Glomerular endothelial cell (primary cell): ENCODE measurements at regions not wholly inside any gene's neighbourhood (a gene's known extent, or its start where the extent isn't known, plus 50 kb on each side); places are given as distances from the start of the nearest gene placed in this dataset.

Experiments
- DNase-seq: peaks from one replicate; pipeline ENCODE4 v3.0.0-alpha.2; 2011; ENCODE audit warnings: low read depth, low spot score; ENCODE audit errors: extremely low read depth

DNA sequence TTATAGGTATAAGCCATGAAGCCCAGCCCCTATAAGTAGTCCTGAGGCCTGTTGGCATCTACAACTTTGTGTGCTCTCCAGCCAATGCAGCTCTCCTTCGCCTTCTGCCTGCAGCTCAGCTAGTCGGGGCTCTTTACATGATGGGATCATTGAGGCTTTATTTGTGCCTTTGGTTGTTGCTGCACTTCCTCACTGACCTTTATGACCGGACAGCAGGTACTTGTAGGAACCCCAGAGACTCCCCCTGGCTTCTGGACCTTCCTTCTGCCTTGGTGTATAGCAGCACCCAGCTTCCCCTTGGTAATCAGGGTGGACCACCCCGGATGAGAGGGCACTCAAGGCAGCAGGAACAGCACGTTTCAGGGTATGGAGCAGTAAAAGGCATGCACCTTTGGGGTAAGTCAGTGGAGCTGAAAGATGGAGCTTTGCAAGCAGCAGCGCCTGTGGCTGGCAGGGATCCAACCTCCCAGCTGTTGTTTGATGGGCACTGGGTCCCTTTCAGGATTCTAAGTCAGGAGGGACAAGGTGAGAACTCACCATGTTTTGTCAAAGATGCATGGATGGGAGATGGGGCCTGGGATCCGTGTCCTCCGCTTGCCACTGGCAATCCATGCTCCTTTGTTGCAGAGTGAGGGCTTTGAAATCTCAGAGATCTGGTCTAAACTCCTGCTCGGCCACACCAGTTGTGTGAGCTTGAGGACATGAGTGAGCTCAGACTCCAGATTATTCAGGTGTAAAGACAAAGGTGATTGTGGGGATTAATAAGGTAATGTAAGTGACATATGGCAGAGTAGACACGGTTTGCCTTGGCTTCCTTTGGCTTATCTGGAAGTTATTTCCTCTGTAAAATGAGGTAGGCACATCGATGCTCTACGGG is 65.1 kb upstream of the KLF13 start:
- no peak for DNase-seq

DNA sequence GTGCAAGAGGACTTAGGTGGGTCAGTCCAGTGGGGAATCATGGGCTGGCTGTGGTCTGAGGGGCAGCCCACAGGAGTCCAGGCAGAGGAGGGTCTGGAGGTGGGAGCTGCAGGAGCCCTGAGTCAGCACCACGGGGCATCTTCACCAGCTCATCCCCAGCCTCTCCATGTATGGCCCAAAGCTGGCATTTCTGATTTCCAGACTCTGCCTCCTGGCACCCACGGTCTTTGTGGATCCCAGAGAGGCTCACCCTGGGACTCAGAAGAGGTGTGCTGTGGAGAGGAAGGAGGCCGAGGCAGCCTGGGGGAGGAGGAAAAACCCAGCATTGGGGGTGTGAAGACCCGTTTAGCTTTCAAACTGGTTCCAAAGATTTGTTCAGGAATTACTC is 64.5 kb upstream of the KLF13 start:
- DNase-seq, result no peak

DNA sequence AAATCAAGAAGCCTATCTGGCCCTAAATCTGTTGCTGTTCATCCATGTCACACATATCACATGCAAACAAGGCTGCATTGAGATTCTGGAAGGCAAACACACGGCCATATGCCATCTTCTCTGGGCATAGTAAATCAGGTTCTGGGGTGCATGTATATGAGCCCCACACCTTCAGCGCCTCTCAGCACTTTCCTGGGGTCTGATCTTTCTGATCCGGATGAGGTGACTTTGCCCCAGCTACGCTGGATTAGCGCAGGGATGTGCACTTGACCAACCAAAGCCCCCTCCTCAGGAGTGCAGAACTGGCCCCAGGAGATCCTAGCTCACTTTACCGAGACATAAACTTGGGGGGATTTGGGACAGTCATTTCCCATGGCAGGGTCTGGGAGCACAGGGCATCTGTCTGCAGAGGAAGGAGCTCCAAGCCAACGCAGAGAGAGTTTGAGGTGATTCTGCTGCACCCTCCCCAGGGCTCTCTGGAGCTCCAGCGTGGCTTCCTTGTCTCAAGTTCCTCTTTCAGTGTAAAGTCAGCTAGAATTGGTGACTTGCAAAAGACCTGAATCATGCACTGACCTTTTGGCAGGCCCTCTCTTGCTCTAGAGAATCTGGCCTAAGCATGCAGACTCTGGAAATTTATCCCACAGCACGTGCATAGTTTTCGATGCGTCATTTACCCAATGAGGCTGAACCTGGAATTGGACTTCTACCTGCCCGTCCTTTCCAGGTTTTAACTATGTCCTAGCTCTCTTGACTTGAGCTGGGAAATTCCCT is 63.5 kb upstream of the KLF13 start:
- DNase-seq, result no peak

DNA sequence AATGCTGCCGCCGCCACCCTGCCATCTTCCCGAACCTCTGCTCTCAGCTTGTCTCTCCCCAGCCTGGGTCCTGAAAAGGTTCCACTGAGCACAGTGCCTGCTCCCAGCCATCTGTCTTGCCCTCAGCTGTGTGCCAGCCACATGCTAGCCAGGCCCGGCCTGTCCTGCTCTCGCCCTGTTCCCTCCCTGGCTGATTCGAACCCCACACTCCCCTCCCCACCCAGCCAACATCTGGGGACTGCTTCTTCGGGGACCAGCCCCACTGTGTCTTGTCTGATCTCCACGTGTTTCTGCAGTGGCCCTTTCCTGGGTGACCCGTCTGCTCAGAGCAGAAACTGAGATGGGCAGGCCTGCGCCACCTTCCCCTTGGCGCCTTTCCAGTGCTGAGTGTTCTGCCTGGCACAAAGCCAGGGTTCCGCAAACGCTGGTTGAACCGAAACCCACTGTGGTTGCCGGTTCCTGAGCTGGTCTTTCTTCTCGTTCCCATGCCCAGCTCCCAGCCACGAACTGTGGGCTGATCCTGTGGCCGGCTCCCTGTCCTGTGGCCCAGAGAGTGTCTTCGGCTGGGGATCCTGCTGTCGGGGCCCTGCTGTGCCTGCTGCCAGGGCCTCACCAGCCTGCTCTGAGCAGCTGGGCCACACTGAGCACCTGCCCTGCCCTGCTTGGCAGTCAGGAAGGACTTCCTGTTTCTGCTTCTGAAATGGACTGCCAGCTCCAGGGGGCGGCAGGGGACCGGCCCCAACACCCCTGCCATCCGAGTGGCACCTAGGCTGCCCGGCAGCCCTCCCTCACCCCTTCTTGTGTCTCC is 62.7 kb upstream of the KLF13 start:
- no peak for DNase-seq

DNA sequence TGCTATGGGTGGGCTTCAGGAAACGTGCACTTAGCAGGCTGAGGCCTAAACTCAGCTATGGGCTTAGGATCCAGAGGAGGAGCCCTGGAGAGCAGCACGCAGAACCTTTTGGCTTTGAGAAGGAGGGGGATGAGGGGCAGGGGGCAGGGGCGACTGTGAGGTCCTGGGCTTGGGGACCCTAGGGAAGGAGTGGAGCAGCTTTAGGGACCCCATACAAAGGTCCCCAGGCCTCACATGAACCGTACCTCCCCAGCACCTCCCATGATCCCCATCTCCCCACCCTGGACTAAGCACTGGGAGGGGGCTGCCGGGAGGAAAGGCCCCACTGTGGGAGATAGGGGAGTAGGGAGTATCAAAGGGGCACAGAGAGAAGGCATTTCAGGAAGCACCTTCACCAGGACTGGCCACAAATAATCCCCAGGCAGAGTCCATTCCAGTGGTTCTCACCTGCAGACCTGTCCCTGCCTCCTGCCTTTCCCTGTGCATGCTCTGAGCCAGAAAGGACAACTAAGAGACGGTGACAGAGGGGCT is 62.0 kb upstream of the KLF13 start:
- no peak for DNase-seq

DNA sequence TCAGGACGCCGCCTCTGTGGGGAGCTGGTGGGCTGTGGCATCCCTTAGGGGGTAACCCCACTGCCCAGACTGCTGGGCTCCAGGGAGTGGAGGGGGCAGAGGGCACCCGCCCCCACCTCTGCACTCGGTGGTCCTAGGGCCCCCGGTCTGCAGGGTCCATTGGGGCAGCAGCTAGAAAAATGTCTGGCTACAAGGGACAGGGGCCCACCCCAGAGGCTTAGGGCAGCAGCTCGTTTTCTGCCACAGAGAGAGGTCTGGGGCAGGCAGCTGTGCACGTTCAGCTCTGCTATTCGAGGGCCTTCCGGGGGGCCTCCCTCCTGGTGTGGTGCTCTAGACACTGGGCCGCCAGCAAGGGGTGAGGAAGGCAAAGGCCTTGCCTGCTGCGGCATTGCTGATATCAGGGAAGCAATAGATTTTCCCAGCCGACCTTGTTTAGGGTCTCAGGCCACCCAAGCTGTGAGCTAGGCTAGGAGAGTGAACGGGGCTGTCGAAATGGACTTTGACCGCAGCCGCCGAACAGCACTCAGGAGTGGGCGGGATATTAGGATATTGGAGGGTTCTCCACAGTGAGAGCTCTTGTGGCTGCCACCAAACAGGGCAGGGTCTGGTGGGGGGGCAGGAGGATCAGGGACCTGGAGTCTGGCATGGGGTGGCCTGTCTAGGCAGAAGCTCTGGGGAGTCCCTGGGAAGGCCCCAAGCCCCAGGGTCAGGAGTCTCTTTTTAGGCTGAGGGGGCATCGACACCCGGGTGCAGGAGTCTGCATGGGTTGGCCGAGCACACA is 61.4 kb upstream of the KLF13 start:
- DNase-seq, result no peak

DNA sequence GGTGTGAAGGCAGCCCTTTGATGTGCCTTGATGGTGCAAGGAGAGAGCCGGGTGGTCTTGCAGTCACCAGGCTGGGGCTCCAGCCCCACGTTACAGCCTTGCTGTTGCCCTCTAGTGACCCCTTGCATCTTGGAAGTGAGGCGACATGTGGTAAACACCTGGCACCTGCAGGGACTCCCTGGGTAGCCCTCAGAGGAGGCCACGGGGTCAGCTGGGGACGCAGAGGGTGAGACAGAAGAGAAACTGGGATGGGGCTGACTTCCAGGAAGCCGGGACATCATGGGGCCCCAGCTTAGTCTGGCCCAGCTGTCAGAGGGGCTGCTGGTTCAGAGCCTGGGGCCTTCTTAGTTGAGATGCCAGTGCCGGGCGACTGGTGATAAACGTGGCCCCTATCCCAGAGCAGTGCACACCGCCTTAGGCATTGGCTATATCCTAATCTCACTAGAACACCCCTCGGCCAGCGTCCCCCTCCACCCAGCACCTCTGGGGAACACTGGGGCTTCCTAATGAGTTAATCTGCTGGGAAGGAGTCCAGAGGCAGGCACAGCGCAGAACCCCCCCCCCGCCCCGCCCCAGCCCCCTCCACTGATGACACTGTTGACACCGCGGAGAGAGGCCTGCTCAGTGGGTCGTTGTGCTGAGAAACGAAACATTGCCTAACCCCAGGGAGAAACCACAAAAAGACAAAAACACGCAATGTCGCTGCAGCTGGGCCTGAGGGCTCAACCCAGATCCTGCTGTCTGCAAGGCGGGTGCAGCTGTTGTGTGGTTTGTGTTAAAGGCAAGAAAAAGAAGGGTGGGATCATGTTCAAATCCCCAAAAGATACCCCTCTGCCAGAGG is 60.5 kb upstream of the KLF13 start:
- no peak for DNase-seq

DNA sequence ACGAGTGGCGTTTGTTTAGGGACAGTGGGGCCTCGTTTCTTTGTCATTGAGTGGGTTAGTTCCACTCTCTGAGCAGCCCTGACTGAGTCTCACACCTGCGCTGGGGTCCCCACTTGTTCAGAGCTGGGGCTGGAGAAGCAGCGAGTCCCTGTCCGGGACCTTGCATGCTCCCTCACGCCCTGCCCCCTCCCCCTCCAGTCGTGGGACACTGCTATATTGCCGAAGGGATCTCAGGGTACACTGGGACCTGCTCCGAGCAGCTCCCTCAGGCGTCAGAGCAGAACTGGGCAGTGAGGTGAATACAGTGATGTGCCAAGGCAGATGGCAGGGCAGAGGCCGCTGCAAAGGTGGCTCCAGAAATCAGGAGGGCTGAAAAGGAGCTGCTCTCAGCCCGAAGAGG is 59.9 kb upstream of the KLF13 start:
- no peak for DNase-seq

DNA sequence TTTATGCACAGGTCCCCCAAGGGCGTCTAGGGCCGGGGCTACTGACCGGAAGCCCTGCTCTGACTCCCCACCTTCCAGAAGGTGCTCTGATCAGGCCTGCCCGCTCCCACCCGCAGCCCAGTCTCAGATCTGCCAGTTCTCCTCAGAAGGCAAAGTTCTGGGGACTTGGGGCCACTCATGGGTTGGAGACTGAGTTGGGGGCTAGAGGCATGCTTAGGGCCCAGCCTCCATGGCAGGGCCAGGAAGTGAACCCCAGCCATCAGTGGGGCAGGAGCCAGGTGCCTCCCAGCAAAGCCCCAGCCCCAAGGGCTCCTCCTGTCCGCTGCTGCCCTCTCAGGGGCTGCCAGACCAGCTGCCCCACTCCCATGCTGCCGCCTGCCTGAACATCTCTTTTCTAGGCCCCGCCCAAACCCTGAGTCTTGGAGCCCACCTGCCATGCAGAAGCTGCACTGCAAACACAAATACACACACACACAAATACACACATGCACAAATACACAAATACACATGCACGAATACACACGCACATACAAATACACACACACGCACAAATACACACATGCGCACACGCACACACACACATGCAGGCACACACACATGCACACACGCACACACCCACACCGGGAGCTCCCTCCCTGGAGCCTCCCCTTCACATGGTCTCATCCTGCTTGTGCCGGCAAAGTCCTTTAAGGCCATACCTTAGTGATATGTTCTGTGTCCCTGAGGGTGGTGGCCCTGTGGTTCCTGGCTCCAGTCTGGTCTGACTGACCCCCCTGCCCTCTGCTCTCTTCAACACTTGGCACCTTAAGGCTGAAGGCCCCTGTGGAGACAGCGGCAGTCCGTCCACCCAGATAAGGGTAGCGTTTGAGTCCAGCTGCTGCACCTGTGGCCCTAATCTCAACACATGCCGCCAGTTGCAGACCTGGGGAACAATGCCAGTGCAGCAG is 59.2 kb upstream of the KLF13 start:
- no peak for DNase-seq

DNA sequence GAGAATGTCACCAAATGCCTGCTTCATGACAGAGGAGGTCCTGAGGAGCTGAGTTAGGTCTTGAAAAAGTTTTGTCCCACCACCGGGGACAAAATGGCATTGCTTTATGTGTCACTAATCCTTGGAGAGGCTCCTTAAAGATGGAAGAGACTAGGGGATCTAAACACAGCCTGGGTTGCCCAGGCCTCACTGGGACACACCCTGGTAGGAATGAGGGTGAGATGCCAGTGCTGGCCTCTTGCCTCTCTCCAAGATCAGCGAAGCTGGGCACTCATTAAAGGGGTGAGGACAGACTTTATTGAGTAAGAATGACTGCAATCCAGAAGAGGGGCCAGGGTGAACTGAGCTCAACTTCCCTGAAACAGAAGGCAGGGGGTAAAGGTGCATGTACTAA is 58.5 kb upstream of the KLF13 start:
- no peak for DNase-seq

DNA sequence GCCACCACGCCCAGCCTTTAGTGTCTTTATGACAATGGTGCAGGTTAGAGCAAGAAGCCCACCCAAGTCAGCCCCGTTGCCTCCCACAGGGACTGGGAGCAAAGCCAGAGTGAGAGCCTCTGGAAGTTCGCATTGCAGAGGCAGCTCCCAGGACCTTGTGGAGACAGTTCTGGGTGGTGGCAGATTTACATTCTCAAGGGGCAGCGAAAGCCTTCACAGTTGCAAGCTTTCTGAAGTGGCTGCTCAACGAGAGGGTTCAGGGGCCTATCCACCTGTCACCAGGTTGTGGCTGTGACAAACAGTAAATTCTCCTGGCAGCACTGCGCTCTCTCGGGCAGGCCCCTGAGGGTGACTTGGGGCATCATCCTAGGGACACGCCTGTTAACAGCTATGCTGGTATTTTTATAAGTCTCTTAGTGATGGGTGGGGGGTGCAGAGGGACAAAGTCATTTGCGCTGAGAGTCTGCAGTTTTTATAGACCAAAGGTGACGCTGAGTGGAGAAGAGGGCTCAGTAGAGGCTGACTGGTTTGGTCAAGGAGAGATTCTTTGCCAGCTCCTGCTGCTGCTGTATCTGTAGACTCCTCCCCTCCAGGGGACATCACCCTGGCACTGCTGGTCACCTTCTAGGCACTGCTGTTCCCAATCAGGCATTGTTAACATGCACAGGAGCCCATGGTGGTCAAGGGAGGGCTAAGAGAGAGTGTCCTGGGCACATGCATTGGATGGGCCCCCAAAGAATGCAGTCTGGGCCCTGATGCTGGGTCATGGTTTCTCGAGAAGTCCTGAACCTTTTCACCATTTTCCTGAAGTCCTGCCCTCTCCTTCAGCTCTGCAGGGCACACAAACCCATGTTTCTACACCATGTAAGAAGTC is 57.5 kb upstream of the KLF13 start:
- DNase-seq, result no peak

DNA sequence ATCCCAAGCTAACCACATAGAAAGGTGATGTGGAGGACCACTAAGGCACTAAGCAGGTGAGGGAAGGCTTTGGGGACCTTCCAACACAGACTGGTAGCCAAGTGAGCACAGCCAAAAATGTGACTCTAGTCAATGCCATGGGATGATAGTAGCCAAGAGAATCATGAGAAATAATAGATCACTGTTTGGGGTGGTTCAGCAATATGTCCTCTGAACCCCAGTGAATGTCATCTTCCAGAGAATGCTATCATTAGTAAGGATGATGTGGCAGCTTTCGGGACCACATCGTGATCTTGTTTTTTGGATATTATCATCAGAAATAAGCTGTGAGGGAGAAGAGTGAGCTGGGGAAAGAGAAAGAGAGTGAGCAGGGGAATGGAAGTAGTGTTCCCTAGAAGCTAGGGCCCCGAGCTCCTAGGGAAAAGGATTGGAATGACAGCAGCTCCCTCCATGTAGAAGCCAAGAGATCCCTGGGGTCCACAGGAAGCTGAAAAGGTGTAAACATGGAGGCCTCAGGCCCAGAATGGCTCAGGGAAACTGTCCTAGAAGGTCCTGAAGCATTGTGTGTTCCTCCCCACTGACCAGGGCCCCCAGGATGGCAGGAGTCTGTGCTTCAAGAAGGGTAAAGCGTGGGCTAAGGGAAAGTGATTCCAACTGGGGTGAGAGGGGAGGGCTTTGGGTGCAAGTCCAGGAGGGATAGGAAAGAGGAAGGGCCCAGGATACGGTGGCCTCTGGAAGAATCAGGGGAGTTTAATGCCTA is 56.6 kb upstream of the KLF13 start:
- DNase-seq, result no peak

DNA sequence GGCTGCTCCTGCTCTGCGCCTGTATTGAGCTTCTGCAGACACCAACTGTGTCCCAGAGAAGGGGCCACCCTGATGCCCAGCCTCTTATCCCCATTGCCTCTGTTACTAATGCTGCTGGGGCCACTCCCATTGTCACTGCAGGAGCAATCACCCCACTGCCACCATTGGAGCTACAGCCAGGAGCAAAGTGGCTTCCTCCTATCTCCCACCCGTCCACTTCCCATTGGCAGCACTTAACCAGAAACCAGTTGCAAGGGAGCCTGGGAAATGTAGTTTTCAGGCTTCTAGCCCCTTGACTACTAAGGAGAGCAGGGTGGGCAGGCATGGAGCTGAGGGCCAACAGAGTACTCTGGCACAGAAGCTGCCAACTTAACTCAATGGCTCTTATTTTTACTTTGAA is 55.9 kb upstream of the KLF13 start:
- DNase-seq, result no peak

DNA sequence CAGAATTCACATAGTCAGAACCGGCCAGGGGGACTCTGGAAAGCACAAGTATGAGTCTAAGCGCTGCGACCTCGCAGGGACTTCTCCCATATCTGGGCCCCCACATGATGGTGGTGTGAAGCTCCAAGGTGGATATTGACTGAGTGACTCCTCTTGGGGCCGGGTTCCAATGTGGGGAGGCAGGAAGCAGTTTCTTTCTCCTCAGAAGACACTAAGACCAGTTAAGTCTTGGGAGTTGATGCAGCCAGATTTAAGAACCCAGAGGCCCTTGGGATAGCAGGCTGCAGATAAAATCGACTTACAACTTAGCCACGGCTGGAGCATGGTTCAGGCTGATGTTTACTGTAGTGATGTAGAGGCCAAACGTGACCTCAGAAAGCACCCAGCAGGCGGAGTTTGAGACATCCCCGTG is 55.4 kb upstream of the KLF13 start:
- DNase-seq, result no peak

DNA sequence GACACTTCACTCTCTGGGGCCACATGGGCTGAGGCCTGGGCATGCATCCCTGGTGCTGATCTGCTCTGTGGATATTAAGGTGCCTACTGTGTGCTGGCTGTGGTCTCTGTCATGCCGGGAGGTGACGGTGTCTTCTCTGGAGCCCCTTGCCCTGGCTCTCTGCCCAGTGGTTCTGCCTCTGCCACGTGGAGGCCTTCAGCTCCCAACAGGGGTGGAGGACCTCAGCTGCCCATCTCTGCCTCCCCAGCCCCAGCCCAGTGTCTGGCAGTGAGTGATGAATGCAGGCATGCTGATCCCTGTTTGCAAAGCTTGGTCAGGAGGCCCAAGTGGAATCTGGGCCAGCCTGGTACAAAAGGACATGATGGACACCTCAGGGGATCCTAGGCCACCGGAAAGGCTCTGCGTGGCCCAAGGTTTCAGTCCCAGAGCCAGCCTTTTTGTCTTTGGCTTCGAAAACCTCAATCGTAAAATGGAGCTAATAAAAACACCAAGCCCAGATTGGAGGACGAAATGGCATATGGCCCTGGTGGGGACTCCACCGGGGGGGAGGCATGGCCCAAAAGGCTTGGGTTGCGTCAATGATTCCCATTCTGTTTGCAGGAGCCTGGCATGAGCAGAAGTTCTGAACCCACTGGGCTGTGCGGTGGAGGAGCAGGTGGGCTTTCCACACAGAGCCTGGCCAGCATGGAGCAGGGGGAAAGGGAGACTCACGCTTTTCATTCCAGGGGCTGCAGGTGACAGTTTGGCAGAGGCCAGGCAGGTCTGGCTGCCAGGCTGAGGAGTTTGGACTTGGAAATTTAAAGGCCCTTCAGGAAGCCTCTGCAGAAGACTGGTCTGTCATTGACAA is 54.7 kb upstream of the KLF13 start:
- DNase-seq, result no peak
